ENCODE measurements at regions not wholly inside any gene's neighbourhood (a gene's known extent, or its start where the extent isn't known, plus 50 kb on each side); places are given as distances from the start of the nearest gene placed in this dataset.

GRCh38 chr14:36373982-36374673 is 53.7 kb upstream of the MBIP start (continued):
- TF ChIP-seq ZNF513 (CRISPR knock-in tag; conservative IDR thresholded peaks at IDR 0.05) = no peak
- TF ChIP-seq ZBED4 (CRISPR knock-in tag; IDR thresholded peaks at IDR 0.05; ENCODE audit: borderline replicate concordance) = peak; percentile 37; the same call in 1 of the 2 replicates
- no peak for TF ChIP-seq ZNF562 (CRISPR knock-in tag; IDR thresholded peaks at IDR 0.05; ENCODE audit: borderline replicate concordance)
- no peak for TF ChIP-seq SRY (CRISPR knock-in tag; IDR thresholded peaks at IDR 0.05)
- TF ChIP-seq ZBTB10 (CRISPR knock-in tag; IDR thresholded peaks at IDR 0.05; ENCODE audit: borderline replicate concordance) = no peak
- TF ChIP-seq MIXL1 (CRISPR knock-in tag; IDR thresholded peaks at IDR 0.05) = peak; percentile 89
- TF ChIP-seq ZNF333 (CRISPR knock-in tag; IDR thresholded peaks at IDR 0.05; ENCODE audit: borderline replicate concordance) = no peak
- no peak for TF ChIP-seq MAF1 (CRISPR knock-in tag; IDR thresholded peaks at IDR 0.05; ENCODE audit: borderline replicate concordance)
- TF ChIP-seq ZNF343 (CRISPR knock-in tag; IDR thresholded peaks at IDR 0.05) = no peak
- TF ChIP-seq ZBTB39 (CRISPR knock-in tag; IDR thresholded peaks at IDR 0.05) = no peak
- TF ChIP-seq JDP2 (CRISPR knock-in tag; IDR thresholded peaks at IDR 0.05; ENCODE audit: borderline replicate concordance) = no peak
- TF ChIP-seq ZNF619 (CRISPR knock-in tag; IDR thresholded peaks at IDR 0.05) = no peak
- TF ChIP-seq RFXANK (CRISPR knock-in tag; IDR thresholded peaks at IDR 0.05) = no peak
- no peak for TF ChIP-seq ZNF337 (CRISPR knock-in tag; IDR thresholded peaks at IDR 0.05; ENCODE audit: borderline replicate concordance, low read depth)
- TF ChIP-seq ZNF20 (CRISPR knock-in tag; IDR thresholded peaks at IDR 0.05) = no peak
- TF ChIP-seq ZNF782 (CRISPR knock-in tag; IDR thresholded peaks at IDR 0.05; ENCODE audit: borderline replicate concordance) = no peak
- peak; percentile 68 for TF ChIP-seq SALL1 (CRISPR knock-in tag; IDR thresholded peaks at IDR 0.05)
- TF ChIP-seq SAP130 (CRISPR knock-in tag; IDR thresholded peaks at IDR 0.05; ENCODE audit: low read depth) = peak; percentile 66
- no peak for TF ChIP-seq ATF4 (CRISPR knock-in tag; IDR thresholded peaks at IDR 0.05)

All from HepG2 (cell line).